GM23248 (cell line): ENCODE measurements at regions not wholly inside any gene's neighbourhood (a gene's known extent, or its start where the extent isn't known, plus 50 kb on each side); places are given as distances from the start of the nearest gene placed in this dataset.

Experiments used
- EZH2 ChIP-seq: fragments of 200-600 bp; sonication (generic); IDR thresholded peaks from 2 replicates; pipeline ENCODE4 v1.6.1; 2018; ENCODE audit warnings: antibody characterized with exemption, mild to moderate bottlenecking; ENCODE audit not compliant: insufficient read depth, poor library complexity, severe bottlenecking
- EZH2phosphoT487 ChIP-seq: fragments of 200-600 bp; sonication (generic); IDR thresholded peaks from 2 replicates; pipeline ENCODE4 v1.6.1; 2018; ENCODE audit warnings: antibody characterized with exemption, moderate library complexity, mild to moderate bottlenecking, low read depth; ENCODE audit not compliant: insufficient read depth

DNA sequence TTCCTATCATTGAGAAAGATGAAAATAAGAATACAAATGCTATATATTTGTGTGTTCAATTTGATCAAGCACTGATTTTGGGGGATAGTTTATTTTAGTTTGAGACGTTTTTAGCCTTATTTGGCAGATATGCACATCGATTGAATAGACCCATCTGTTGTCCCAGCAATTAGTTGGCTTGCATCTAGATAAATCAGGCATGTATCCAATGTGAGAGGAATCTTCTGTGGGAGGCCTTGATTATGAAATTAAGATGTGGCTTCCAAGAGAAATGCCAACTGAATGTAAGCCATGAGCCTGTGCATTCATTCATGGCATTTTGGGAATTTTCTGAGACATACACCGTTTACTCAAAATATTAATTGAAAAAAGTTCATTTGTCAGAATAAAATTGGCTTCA, 623.1 kb downstream of the TECRL start:
- TF ChIP-seq EZH2 = no peak
- no peak for TF ChIP-seq EZH2phosphoT487
